HG03103 (cell line): ENCODE measurements at regions not wholly inside any gene's neighbourhood (a gene's known extent, or its start where the extent isn't known, plus 50 kb on each side); places are given as distances from the start of the nearest gene placed in this dataset.

Source experiments
- ATAC-seq: cut with Tn5 transposase; IDR thresholded peaks from one replicate; pipeline ENCODE4 v1.9.1; 2021; ENCODE audit warnings: low read depth; ENCODE audit not compliant: unreplicated experiment

DNA sequence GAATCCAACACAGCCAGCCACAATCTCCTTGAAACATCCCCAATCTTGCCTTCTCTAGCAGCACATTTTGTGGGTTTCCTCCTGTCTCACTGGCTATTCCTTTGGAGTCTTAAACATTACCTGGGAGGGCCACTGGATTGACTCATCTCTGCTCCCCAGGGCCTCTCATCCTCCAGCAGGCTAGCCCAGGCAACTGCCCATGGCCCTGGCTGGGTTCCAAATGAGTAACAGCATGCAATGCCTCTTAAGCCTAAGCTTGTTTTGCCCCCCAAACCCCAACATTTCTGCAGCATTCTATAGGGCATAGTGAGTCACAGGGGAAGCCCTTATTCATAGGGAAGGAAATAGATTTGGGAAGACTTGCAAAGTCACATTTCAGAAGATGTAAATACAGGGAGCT, 204.9 kb downstream of the FOXA2 start:
- ATAC-seq: no peak

DNA sequence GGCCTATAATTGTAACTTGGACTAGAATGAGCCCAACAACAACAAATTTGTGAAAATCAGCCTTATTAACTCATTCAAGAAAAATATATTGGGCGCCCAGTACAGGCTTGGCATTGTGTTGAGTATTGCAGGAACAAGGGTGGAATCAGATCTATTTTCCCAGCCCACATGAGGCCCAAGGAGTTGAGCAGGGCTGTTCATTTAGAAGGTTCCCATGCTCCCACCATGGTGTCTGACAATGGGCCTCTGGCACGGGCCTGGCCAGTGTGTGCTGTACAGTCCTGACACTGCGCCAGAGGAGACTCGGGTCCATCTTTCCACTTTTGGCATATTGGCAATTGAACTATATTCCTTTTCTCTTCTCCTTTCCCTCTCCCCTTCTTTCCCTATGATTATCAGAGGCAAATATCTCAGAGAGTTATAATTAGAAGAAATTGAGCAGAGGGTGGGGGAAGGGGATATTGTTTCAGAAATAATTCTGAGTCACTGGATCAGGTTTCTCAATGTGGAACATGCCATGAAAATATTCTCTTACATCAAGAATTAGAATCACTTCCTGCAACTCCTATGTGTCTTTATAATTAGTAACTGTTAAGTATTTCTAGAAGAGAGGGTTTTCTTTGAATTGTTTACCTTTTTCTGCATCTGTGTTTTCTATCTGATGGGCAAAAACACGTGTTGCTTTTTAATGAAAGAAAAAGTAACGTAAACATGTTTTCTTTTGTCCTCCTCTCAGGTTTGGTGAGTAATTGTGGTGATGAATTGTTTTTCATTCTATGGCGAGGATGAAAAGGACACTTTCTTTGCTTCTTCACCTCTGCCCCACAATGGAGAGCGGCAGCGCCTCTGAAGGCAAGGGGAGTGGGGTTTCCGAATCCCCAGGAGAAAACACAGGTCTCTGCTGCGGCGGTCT, 209.4 kb downstream of the FOXA2 start:
- no peak for ATAC-seq

DNA sequence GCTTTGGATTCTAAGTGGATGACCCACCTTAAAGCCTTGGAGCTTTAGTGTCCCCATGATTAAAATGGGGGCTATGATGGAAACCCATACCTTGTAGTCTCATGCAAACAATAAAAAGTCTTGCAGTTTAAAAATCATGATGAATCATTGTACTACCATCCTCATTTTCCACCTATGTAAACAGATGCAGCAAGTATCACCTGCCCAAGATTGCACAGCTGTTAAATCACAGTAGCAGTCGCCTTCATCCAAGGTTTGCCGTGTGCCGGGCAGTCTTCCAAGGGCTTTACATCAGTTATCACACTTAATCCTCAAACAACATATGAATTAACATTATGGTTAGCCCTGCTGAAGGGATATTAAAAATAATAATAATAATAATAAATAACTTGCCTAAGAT, 210.3 kb downstream of the FOXA2 start:
- ATAC-seq: no peak

DNA sequence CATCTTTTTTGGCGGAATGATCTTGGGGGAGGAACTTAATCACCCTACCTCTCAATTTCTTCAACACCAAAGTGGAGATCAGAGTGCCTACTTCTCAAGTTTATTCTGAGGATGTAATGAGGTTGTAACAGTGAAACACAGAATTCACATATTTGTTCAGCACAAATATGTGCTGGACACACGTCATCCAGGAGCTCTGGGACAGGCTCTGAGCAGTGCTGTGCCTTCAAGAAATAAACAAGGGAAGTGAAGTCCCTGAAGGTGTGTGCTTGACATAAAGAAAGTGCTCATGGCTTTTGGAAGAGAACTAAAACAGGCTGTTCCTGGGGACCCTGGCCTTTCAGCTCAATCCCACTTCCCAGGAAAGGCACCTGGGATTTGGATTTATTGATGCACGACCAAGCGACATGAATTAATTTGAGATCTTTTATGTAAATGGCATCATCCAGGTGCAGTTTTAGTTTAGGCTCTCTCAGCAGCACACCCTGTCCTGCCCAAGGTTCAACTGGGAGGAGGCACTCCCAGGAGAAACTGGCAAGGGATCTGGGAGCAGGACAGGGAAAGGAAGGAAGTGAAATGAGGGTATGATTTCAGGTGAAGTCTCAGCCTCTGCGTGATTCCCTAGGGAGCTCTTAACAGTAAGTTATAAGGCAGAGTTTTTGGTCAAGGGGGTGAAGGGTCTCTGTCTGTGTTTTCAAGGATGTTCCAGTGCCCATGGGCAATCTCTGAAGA, 211.0 kb downstream of the FOXA2 start:
- ATAC-seq: no peak

DNA sequence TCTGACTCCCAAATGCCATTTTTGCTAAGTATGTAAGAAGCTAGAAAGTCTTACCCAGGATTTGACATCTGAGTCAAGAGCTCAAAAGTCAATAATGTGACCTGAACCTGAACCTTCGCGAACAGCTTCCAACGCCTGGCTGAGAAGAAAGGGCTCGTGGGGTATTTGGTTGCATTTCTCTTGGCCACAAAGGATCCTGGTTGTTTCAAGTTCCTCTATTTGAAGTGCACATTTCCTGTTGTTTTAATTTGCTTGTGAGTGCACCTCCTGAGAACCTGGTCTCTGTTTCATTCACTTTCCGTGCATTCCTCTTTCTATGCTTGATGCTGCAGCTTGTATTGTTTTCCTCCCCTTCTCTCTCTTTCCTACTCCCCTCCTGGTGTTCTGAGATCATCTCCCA, 212.5 kb downstream of the FOXA2 start:
- ATAC-seq: no peak

DNA sequence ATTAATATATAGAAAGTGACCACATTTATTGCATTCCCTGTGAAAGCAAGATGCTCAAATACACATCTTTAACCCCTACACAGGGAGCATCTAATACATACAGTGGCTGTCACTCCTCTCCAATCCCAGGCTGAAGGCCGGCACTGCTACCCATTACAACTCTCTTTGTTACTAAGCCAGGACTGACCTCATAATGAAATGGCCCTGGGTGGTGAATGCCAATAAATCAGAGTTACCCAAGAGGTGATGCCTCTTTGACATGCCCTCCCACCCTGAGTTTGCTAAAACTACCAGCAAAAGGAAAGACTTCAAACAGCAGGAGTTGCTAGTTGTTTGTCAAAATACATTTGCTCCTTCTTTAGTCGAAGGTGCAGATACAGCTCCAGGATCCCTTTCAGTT, 214.2 kb downstream of the FOXA2 start:
- no peak for ATAC-seq

DNA sequence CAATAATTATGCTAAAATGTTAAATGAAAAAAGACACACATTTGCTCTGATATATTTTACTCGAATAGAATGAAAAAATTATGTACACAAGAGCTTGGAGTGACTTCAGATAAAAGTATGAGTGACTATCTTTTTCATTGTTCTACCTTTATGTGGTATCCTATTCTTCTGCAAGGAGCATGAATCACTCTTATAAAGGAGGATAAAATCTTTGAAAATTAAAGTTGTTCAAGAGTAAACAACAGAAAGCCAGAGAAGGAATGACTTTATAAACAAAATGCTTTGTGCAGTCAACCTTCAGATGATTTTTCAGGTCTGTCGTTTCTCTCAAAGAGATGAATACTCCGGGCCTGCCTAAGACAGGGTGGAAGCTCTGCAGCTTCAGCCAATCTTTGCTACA, 215.3 kb downstream of the FOXA2 start:
- no peak for ATAC-seq

DNA sequence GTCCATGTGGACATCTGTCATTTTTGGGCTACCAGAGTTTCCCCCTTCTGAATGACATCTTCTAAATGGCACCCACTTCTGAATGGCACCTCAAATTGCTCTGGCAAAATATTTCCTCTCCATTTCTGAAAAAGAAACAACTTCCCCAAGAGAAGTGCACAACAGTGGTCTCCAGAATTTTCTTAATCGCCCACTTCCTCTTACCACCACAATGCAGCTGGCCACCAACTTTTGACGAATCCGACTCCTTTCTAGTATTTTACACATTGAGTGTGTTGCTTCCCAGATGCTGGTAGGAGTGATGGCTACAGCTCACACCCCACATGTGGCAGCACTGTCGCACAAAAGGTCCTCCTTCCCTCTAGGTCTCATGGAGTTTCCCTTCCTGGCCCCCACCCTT, 216.1 kb downstream of the FOXA2 start:
- ATAC-seq: no peak

DNA sequence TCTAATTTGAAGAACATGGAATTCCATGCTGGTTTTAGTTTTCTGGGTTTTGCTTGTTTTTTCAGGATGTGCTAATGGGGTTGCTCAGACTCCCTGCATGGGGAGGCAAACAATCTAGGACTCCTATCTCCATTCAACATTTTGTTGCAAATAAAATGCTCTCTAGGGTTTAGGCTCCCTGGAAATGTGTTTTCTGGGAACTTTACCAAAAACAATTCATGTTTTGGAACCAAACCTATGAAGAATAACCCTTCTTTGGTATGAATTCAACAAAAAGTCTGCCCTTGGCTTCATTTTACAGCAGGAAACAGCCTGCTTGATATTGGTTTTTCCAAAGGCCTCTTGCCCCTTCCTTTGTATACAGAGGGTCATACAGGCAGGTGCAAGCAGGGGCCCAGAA, 217.7 kb downstream of the FOXA2 start:
- no peak for ATAC-seq

DNA sequence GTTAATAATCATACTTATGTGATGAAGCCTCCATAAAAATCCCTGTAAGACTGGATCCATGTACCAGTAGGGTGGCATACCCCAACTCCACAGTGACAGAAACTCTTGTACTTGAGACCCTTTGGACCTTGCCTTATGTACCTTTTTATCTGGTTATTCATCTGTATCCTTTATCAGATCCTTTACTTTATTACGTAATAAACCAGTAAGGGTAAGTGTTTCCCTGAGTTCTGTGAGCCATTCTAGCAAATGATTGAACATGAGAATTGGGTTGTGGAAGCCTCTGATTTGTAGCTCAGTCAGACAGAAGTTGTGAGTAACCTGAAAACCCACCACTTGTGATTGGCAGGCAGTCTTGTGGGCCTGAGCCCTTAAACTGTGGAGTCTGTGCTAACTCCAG, 229.7 kb downstream of the FOXA2 start:
- no peak for ATAC-seq

DNA sequence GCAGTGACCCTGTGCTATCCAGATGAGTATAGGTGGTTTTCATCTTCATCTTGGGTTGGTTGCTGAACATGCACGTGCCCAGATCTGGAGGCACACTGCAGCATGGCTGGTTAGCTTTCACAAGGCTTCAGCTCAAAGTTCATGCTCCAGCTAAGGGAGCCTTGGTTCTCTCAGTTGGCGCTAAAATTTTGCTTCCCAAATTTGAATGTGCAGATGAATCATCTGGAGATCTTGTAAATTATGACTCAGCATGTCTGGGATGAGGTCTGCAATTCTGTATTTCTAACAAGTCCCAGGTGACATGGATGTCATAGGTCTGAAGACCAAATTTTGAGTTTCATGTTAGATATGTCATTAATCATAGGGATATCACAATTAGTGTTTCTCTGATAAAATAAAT, 230.8 kb downstream of the FOXA2 start:
- no peak for ATAC-seq

DNA sequence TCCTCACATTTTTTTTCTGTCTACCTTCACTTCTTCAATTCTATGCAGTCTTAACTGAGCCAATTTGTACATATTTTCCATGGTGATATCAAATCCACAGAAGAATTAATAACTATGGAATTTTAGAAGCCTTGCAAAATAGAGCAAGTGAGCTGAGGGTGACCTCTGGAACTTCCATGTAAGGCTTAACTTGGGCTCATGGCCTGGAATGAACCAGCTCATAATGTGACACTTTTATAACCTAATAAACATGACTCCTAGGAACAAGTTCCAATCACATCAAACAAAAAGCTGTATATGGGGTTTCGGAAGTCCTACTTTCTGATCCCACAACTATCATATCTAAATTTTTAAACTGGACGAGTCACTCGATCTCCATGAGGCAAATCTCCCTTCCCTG, 232.4 kb downstream of the FOXA2 start:
- no peak for ATAC-seq

DNA sequence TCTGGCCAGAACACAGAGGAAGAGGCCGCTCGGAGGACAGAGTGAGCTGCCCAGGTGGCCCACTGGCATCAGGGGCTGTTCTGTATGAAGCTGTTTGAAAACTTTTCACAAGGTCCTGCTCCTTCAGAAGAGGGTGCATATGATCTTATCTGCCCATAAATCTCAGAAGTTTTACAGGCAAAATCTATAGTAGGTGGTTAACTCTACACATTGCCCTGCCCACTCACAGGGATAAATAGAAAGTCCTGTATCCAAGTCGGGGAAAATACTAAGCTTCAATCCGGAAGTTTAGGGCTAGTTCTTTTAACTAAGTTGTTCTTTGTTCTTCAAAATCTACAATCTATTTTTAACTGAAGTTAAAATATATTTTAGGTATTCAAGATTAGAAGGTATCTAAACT, 233.7 kb downstream of the FOXA2 start:
- ATAC-seq: no peak

DNA sequence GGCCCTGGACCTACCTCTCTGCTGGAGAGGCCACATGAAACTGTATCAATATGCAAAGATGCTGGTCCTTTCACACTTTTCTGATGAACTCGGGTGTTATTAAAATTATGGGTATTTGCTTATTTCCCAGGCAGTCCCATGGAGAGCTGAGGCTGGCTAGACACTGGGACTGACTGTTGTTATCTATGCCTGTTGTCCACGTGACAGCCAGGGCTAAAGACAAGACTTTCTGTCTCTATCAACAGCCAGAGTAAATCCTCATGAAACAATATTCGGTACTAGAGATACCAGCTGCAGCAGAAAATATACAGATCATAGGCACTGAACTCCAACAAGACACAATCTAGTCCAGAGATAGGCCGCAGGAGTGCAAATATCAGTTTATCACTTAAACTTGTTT, 236.4 kb downstream of the FOXA2 start:
- no peak for ATAC-seq

DNA sequence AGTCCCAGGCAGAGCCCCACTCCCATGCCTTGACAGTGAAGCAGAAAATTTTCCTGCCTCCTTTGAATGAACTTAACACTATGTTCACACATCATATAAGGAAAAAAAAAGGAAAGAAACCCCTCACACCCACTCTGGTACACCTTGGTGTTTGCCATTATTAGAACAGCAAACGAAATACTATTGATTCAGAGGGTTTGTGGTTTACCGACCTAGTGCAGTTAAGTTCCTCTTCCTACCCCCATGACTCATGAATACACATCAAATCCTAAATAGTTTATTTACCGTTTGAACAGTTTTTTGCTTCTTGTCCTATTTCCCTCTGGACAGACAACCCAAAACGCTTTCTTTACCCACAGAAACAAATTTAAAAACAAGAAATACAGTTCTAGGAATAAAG, 237.7 kb downstream of the FOXA2 start:
- no peak for ATAC-seq

DNA sequence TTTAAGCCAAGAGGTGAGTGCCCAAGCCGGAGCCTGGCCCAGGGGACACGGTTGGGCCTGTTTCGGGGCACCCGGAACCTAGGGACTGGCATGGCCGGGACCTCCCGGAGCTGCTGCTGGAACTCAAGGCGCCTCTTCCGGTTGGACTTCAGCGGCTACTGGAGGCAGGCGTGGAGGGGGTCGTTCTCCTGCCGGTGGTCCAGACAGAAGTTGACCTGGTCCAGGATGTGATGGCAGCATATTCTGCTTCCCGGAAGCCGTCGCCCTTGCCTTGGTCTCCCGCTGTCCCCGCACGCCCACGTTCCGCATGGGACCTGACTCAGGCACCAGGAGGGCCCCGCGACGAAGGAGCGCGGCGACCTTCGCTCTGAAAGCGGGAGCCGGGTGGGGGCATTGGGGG, 240.8 kb downstream of the FOXA2 start:
- ATAC-seq: no peak

DNA sequence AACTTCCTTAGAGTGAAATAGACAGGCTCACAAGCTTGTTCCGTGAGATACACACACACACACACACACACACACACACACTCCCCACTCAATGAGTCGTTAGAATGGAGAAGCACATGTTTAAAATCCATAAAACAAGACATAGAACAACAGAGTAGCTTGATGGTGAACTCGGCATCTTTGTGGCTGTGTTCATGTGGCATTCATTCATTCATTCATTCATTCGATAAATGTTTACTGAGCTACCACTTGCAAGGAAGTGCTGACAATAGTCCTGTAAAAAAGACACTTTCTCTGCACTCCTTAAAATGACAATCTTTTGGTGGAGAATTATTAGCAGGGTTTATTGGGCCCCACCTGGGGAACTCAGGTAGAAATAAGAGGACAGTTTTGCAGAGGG, 242.0 kb downstream of the FOXA2 start:
- ATAC-seq: no peak

DNA sequence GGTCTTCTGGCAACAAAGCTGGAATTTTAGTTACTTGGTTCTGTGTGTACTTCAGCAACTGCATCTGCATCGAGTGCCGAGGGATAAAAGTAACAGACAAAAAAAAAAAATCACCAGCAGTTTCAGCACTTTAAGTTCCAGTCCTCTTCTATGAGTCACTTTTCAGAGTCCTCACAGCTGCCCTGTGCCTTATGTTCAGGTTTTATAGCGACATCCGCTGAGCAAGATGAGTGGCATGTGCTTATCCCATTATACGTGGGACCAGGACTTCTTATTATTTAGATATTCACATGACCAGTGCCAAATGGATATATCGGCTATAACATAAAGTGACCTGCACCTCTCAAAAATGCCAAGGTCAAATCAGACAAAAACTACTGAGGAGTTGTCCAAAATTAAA, 242.9 kb downstream of the FOXA2 start:
- no peak for ATAC-seq

DNA sequence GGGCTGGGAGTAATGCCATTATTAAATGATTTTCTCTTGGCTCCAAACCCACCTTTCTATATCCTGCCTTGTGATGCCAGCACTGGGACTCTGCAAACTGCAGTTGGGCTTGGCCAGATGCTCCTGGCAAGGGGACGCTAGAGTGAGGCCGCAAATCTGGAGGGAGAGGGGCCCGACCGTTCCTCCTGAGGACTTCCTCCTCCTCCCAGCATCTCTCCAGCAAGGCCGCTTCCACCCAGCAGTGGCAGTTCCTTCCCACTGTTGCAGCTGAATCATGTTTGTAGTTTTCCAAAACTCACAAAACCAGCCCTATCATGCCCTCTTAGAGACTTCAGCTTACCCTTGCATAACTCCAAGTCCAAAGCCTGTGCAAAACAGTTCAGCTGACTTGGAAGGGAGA, 244.4 kb downstream of the FOXA2 start:
- no peak for ATAC-seq

DNA sequence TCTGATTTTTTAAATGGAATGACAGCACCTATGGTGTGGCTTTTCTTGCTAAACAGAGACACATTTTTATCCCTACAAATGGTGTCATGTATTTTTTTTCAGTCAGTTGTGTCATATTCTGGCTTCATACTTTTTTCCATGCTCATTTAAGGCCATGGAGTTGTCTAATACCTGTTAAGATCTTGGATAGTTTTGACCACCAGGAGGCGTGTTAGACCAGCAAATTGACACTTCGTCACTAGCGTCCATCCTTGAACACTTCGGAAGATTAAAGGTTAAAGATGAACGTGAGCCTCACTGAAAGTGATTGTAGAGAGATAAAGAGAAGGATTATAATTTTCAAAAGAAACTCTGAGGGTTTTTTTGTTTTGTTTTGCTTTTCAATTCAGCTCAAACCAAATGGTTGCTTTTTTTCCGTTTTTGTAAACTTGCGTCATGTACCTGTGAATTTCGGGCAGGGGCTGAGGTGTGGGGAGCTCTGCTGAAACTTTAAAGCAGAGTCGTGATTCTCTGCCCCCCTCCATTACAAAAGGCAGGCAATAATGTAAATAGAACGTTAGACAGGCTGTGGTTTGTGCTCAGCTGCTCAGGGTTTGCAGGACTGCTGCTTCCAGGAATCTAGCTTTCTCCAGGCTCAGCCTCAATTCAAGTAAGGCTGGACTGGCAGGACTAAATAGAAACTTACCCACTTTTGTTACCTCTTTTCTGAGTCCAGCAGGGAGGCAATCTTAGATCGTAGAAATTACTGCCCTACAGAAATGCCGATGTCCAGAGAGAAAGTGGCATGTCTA, 245.1 kb downstream of the FOXA2 start:
- ATAC-seq: no peak

DNA sequence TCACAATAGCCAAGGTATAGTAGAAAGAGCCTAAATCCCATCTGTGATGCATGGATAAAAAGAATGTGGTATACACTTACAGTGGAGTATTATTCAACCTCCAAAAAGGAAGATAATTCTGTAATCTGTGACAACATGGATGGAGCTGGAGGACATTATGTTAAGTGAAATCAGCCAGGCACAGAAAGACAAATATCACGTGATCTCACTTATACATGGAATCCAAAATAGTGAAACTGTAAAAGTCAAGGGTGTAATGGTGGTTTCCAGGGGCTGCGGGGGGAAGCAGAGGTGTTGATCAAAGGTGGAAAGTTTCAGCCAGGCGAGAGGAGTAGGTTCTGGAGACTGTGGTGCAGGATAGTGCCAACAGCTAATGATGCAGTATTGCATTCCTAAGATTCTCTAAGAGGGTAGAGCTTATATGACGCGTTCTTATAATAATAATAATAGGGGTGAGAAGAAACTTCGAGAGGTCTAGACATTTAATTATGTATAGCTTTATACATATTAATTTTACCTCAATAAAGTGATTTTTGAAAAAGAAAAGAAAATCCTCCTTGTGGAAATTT, 246.1 kb downstream of the FOXA2 start:
- no peak for ATAC-seq
